NCI-H1092 treated with DMSO at 0.1 percent for 48 hours (cell line): ENCODE measurements at regions not wholly inside any gene's neighbourhood (a gene's known extent, or its start where the extent isn't known, plus 50 kb on each side); places are given as distances from the start of the nearest gene placed in this dataset.
A peak's percentile ranks its signal among the peaks of the same experiment; 100 is the strongest.
"Not testable (repeated sequence)": the region's sequence is repeated elsewhere in the genome, so short reads cannot be mapped to it uniquely, and the experiment has no call there.

ENCODE experiments used
- DNase-seq: peaks from one replicate; lab custom pipeline; 2025; lab: John Stamatoyannopoulos, UW

DNA sequence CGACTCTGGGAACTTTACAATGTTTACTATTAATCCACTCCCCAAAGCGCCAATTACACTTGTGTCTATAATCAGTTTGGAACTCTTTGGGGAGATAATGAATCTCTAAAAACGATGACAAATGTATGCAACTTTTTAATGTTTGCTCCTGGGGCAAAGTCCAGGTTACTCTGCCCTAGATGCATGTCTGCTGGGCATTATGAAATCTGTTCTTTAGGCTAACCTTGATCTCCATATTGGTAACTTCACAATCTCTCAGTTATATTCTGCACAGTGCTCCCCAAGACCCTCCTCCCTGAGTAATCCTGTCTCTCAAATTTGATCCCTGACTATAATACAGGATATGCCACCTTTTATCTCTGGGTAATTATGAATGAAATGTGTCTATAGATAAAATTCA lies 152.2 kb upstream of the TRPM3 start:
- no peak for DNase-seq

DNA sequence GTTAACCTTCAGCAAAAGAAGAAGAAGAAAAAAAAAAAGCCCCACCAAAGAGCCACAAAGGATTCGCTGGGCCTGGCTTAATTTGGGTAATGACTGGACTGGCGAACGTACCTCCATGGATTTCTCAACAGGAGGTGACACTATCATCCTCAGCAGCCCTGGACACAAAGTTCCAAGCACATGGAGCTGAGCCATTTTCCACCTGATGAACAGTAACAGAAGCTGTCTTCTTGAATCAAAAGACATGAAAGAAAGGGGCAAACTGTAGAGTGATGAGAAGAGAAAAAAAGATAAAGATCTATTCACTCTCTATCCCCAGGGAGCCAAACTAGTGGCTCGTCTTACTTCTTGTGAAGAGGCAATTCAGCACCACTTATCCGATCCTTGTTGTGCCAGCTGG lies 150.2 kb upstream of the TRPM3 start:
- no peak for DNase-seq

DNA sequence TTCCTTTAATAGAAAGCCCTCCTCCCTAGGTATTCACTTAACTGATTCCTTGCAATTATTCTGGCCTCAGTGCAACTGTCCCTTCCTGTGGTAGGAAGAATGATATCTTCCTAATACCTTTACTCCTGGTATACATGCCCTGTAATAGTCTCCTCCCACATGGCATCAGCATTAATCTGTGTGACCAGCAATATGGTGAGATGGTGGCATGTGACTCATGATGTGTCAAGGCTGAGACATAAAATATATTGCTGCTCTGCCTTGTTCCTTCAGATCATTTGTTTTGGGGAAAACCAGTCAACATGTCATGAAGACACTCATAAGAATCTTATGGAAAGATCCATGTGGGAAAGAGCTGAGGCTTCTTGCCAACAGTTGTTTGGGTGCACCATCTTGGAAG lies 149.1 kb upstream of the TRPM3 start:
- DNase-seq = no peak

DNA sequence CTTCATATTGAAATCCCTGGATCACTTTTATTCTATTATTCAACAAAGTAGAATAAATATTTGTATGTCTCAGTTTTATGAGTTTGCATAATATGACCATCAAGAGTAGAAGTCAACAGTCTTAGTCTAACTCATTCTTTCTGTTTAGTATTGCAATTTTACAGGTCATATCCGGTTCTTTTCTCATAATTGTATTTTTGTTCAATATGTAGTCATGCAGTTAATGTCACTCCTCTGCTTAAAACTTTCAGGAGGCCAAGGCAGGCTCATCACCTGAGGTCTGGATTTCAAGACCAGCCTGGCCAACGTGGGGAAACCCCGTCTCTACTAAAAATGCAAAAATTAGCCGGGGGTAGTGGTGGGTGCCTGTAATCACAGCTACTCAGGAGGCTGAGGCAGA lies 148.4 kb upstream of the TRPM3 start:
- no peak for DNase-seq

DNA sequence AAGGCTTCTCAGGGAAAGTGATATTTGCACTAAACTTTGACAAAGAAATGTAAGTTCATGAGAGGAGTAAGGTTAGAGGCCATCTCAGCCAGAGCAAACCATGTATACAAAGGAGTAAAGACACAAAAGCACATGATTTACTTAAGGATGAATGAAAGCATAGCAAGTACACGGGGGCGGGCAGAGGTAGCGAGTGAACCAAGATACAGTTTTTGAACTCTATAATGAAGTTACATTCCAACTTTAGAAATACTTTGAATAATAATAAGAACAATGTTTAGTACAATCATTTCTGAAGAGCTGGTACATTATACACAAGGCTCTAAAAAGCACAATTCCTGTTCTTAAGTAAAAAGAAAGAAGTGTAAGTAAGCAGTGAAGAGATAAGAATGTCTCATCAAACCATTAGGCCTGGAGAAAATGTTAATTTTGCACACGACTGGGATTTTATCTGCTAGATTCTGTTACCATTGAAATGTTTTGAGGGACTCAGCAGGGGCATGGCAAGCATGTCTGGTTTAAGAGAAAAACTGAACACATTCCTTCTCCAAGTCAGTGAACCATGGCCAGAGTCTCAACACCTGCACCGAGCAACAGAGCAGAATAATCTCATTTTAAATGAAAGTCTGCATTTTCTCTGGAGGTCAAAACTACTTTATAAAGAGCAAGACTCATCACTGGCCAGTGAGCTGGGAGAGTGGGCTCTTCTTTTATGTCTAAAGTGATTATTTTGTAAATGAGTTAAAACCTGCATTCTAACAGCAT lies 147.6 kb upstream of the TRPM3 start:
- DNase-seq = no peak

DNA sequence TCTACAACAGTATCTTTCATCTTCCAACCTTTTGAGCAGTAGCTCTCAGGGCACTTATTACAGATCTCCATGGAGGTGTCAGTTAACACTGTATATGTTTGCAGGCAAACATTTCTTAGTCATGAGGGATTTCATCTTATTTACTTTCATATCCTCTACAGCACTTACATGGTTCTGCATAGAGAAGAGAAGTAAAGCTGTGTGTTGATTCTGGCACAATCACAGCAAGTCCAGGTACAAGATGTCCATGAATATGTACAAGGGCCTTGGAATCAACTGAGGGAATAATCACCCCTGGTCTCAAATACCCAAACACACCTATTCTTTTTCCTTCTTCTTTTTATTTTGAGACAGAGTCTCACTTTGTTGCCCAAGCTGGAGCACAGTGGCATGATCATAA lies 142.0 kb upstream of the TRPM3 start:
- no peak for DNase-seq

DNA sequence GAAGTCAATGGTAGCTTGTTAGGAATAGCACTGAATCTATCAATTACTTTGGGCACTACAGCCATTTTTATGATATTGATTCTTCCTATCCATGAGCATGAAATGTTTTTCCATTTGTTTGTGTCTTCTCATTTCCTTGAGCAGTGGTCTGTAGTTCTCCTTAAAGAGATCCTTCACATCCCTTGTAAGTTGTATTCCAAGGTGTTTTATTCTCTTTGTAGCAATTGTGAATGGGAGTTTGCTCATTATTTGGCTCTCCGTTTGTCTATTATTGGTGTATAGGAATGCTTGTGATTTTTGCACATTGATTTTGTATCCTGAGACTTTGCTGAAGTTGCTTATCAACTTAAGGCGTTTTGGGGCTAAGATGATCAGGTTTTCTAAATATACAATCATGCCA lies 139.0 kb upstream of the TRPM3 start:
- not testable (repeated sequence) for DNase-seq

DNA sequence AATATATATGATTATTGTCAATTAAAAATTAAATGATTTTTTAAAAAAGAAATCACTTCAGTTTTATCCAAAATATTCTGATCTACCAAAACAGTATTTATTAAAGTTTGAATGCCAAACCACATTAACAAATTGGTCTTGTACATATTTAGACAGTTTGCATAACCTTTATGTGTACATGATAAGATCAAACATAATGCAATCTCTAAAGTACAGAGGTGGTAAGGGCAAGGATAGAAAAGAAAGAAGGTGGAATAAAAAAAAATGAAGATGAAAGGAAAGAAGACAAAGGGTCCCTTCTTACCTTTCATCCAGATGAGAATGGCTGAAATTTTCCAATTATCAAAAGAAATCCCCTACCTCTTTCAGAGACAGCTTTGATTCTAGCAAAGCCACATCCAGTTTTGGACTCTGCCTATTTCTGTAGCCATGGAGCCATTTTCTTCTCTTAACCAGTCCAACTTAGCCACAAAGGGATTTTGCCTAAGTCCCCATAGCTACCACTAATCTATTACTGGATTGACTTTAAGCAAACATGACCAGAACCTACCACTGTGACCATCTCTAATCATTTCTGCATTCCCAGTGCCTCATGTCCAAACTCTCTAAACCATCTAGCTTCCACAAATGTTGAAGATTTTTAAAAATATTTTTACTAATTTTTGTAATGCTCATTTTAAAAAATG lies 133.3 kb upstream of the TRPM3 start:
- DNase-seq = no peak

DNA sequence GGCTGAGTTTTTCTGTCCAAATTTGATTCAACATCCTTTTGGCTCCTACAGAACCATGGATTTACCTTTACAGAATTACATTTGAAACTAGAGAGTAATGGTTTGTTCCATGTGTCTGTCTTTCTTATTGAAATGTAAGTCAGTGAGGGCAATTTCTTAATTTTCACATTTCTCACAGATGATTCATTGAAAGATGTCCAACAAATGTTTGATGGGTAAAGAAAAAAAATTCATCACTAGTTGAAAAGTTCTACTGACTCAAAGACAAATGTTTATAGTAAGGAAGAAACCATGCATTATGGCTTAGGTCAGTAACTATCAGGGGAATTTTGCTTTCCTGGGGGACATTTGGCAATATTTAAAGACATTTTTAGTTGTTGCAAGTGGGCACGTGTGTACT lies 131.6 kb upstream of the TRPM3 start:
- no peak for DNase-seq

DNA sequence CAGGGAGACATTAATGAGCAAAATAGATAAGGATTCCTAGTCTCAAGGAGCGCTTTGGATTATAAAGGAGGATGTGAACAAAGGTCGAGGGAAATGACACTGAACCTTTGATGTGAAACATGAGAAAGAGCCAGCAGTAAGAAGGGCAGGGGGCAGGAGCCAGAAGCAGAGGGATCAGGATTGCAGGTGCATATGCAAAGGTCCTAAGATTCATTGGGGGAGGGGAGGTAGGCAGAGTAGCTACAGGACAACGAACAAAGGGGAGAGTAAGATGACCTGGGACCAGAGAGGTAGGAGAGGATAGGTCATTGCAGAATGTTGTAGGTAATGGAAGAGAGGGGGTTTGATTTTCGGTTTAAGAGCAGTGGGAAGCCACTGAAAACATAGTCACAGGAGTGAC lies 129.2 kb upstream of the TRPM3 start:
- no peak for DNase-seq

DNA sequence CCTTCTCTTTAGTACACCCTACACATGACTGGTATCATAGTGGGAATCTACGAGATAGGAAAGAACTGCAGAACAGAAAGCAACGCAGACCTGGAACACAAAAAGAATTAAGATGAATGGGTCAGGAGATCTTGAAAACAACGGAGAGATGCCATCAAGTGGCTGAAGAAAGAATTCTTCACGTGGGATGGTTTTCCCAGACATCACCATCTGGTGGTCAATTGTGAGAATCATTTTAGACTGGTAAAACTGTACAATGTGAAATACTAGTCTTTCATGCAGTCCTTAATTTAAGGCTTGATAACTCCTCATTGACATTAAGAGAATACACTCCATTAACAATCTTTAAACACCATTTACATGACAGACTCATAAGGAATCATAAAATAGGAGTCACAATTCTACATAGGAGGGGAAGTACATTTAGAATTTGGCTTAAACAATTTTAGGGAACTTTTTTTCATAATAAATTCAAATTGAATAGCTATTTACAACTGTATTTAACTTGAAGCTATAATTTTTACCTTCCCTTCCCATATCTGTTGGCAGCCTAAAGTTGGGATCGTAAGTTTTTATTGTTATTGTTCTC lies 128.4 kb upstream of the TRPM3 start:
- peak; percentile 30 for DNase-seq

DNA sequence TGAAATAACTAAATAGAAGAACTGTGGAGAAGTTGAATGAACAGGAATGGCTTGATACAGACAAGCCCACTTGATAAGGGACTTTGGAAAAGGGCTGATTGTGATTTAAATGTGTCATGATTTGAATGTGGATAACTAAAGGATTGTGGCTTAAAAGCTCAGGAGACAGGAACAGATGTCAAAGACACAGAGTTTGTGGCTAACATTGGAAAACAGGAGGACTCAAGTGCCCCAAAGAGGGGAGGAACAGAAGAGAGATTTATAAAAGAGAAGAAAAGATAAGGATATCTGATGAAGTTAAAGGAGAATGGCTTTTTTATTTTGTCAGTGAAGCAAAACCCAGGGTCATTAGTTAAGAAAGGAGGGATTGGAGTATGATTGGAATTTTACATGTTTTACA lies 124.2 kb upstream of the TRPM3 start:
- no peak for DNase-seq

DNA sequence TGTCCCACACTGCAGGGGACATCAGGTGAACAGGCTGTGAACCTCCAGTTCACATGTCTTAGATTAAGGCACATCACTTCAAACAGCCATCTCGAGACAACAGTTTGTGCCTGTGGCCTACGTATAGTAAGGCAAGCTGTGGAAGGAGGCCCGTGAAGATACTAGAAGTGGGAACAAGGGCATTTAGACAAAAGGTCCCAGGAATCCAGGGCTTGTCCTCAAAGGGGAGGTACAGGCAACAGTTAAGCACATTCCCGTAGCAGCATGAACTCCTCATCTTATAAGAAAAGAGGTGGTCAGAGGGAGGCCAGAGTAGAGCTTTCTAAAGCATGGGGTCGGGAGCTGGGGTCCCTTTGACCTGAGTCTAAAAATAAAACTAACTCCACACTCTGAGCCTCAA lies 122.5 kb upstream of the TRPM3 start:
- no peak for DNase-seq

DNA sequence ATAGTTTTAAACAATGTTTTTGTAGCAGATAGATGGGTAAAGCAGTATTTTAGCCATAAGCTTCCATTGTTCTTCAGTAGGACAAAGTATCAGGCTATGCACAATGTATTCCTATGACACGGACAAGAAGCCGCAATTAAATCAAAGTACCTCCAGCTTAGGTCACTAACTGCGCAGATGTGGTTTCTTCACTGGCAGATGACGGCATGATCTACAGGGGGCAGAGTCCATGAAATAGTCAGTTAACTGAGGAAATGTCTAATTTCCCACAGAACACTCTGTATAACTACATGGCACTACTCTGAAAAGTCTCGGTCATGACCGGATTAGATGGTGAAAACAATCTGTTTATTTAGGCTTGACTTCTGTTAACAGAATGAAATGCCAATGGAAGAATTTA lies 120.7 kb upstream of the TRPM3 start:
- DNase-seq = no peak

DNA sequence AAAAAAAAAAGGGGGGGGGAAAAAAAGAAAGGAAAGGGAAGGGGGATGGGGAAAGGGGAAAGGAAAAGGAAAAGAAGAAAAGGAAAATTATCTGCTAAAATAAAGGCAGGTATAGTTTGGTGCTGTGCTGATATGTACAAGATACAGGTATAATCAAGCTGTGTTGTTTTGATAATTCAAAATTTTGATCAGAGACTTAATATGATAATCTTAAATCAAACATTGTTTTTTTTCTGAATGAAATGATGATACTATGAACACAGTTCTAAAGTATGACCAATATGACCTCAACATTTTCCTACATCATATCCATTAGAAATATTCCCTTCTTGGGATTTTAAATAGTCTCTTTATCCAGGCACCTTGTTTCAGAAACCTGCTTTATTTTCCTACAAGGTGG lies 115.6 kb upstream of the TRPM3 start:
- DNase-seq = no peak

DNA sequence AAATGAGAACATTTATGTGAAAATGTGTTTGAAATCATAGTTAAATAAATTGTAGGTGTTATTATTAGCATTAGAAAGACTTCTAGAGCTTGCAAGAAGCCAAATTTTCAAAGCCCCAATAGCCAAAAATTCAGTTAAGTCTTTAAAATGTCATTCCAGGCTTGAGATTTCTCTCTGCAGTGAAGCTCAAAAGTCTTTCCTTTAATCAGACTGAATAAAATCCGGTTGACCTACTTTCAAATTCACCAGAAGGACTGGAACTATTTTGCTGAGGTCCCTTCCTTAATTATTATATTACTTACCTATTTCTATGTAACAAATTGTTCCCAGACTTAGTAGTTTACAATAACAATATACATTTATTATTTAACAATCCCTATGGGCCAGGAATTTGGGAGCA lies 112.2 kb upstream of the TRPM3 start:
- DNase-seq = no peak

DNA sequence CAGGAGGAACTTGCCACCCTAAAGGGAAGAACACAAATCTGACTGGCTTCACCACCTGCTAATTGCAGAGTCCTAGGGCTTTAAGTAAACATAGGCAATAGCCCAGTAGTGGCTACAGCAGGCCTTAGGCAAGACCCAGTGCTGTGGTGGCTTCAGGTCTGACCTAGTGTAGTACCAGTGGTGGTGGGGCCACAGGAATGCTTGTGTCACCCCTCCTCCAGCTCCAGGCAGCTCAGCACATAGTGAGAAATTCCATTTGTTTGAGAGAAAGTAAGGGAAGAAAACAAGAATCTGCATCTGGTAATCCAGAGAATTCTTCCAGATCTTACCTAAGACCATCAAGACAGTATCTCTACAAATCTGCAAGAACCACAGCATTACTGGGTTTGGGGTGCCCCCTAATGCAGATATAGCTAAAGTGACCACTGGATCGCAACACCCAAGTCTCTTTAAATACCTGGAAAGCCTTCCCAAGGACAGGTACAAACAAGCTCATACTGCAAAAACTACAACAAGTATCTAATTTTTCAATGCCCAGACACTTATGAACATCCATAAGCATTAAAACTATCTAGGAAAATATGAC lies 102.6 kb upstream of the TRPM3 start:
- no peak for DNase-seq

DNA sequence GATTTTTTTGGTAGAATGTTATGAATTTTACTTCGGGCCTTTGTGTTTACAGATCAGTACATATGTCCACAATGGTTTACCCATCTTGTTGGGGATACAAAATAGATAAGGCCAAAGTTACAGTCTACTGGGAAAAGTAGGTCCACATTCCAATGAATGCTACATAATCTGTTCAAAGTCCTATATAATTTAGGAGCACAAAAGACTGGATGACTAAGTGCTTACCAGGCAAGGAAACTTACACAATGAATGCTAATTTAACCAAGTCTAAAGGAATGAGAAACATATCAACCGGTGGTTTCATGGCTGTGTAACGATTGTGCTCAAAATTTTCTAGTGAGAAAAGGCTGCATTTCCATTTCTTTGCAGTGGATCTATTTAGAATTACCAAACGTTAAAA lies 97.4 kb upstream of the TRPM3 start:
- no peak for DNase-seq

DNA sequence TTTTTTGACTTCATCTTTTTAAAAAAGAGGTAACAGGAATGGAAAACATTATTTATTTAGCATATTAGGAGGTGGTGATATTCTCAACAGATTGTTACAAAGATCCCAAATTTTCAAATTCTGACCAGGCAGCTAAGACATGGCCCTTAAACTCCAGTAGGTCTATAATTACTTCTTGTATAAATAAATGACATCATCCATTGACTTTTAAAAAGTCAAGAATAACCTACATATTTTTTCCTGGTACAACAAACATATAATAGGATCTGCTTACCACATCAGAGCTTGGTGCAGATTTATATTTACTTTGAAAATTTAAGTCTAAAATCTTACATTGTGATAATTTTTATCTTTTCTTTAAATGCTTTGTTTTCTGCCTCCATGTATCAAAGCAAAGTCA lies 92.2 kb upstream of the TRPM3 start:
- no peak for DNase-seq

DNA sequence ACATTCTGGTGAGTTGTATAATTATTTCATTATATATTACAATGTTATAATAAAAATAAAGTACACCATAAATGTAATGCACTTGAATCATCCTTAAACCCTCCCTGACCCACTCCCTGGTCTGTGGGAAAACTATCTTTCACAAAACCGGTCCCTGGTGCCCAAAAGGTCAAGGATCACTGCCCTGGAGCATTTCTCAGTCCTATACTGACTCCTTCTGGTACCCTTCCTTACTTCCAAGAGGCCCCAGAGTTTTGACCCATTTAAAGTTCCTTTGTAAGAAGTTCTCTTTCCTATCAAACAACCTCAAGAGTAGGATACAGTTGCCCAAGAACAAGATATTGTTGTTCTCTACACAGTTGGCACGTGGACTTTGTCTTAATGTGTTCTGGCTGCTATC lies 88.9 kb upstream of the TRPM3 start:
- DNase-seq = no peak

DNA sequence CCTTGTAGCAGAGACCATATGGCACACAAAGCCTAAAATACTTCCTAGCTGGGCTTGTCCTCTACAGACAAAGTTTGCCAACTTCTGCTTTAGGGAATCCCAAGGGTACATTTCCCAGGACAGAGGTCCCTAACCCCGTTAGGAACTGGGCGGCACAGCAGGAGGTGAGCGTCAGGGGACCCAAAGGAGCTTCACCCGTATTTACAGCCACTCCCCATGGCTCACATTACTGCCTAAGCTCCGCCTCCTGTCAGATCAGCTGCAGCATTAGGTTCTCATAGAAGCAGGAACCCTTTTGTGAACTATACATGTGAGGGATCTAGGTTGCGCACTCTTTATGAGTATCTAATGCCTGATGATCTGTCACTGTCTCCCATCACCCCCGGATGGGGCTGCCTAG lies 88.5 kb upstream of the TRPM3 start:
- no peak for DNase-seq

DNA sequence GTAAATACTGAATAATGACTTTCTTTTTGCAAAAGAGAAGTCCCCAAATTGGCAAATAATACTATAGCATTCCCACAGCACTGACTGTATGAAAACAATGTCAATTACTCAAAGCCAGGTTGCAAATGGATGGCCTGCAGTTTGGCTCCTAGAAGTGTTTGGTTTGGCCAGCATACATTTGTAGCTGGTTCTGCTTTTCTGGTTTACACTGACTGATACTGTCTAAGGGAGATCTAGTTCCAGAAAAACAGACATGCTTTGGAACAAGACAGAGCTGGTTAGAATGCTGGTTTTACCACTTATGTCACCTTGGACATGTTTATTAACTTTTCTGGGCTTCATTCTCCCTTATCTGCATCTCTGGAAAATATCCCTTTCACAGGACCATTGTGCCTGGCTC lies 81.5 kb upstream of the TRPM3 start:
- DNase-seq = no peak

DNA sequence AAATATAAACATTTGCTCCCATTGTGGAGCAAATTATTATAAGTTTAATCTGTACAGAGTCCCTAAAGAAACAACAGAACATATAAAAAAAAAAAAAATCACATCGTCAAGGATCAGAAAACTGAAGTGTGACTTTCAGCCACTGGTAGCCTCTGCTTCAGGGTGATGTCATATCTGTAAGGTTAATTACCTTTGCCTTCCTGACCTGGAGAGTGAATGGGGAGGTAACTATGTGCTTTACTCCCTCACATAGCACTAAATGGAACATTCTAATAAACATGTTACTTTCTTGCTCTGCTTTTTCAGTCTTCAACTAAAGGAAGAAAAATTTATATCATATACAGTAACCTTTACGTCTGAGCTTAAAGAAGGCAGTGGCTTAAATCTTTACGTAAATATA lies 70.3 kb upstream of the TRPM3 start:
- DNase-seq = no peak
